Endothelial cell of umbilical vein (primary cell): ENCODE measurements at regions not wholly inside any gene's neighbourhood (a gene's known extent, or its start where the extent isn't known, plus 50 kb on each side); places are given as distances from the start of the nearest gene placed in this dataset.

Experiments
- BruUV-seq: library from RNA; stranded (reverse); fragments of 400-500 nt; replicated peaks from 2 replicates; lab custom pipeline; 2021; lab: Mats Ljungman, UMichigan
- CTCF ChIA-PET: fragments of 300-600, 350-600 bp; sonication (Branson Sonifier 250); formaldehyde crosslinking; loops from one replicate; lab custom pipeline; 2021; ENCODE audit warnings: antibody characterized with exemption, inconsistent platforms; lab: Charles Lee
- POLR2A ChIA-PET: fragments of 300-600, 350-600 bp; sonication (Branson Sonifier 250); formaldehyde crosslinking; loops from one replicate; lab custom pipeline; 2021; ENCODE audit warnings: antibody characterized with exemption, inconsistent platforms; lab: Charles Lee
- DNase-seq: peaks from one replicate; pipeline ENCODE4 v3.0.0-alpha.2; 2011; ENCODE audit warnings: low read depth, low spot score
- FAIRE-seq: peaks from 2 replicates; lab custom pipeline; 2011; peaks lifted over from hg19 to GRCh38; lab: Jason Lieb, UNC
- H2AFZ ChIP-seq: 2 replicates; pipeline ENCODE4 v1.6.0; 2012; ENCODE audit warnings: low read depth, low read length, control low read depth, inconsistent platforms
- H3K27ac ChIP-seq: 2 replicates; pipeline ENCODE4 v1.5.1; 2011; ENCODE audit warnings: low read depth, mild to moderate bottlenecking, control low read depth, low read length, moderate library complexity; ENCODE audit not compliant: insufficient read depth
- H3K27me3 ChIP-seq, 2 experiments: 2 replicates each; pipeline versions ENCODE4 v1.6.0 to v1.6.1; 2011; ENCODE audit warnings: low read length in 2 of 2, mixed read lengths in 1 of 2; ENCODE audit not compliant: control insufficient read depth in 2 of 2, insufficient read depth in 2 of 2
- H3K36me3 ChIP-seq, 2 experiments: 2 replicates in 1 of 2; 3 replicates in 1 of 2; pipeline ENCODE4 v1.5.1; 2011; ENCODE audit warnings: low read length in 2 of 2, mild to moderate bottlenecking in 1 of 2, moderate library complexity in 1 of 2; ENCODE audit not compliant: control insufficient read depth in 2 of 2, insufficient read depth in 2 of 2; ENCODE audit errors: extremely low read depth in 1 of 2
- H3K4me1 ChIP-seq: 3 replicates; pipeline ENCODE4 v1.5.1; 2011; ENCODE audit warnings: mild to moderate bottlenecking, low read length; ENCODE audit not compliant: control insufficient read depth, insufficient read depth; ENCODE audit errors: extremely low read depth
- H3K4me2 ChIP-seq: 2 replicates; pipeline ENCODE4 v1.6.1; 2011; ENCODE audit warnings: low read length, control low read depth, mixed read lengths; ENCODE audit not compliant: insufficient read depth
- H3K4me3 ChIP-seq, 3 experiments: fragments of 200-600 bp in 1 of 3; sonication (generic), shearing (Covaris generic) in 1 of 3; replicated peaks in 1 of 3; 2 replicates each; pipeline ENCODE4 v1.5.1; 2011 to 2016; ENCODE audit warnings: control low read depth in 3 of 3, low read length in 3 of 3, mild to moderate bottlenecking in 2 of 3, inconsistent platforms in 1 of 3, low read depth in 1 of 3, moderate library complexity in 1 of 3; ENCODE audit not compliant: insufficient read depth in 1 of 3
- H3K79me2 ChIP-seq: 2 replicates; pipeline ENCODE4 v1.6.0; 2012; ENCODE audit warnings: low read length, inconsistent platforms; ENCODE audit not compliant: control insufficient read depth, insufficient read depth
- H3K9ac ChIP-seq: replicated peaks from 2 replicates; pipeline ENCODE3; 2011; ENCODE audit warnings: low read length, control low read depth; ENCODE audit not compliant: insufficient read depth; ENCODE audit errors: extremely low read depth
- H3K9me1 ChIP-seq: replicated peaks from 3 replicates; pipeline ENCODE4 v1.6.0; 2011; ENCODE audit warnings: mild to moderate bottlenecking, low read length; ENCODE audit not compliant: control insufficient read depth, insufficient read depth; ENCODE audit errors: extremely low read depth
- H3K9me3 ChIP-seq: replicated peaks from 2 replicates; pipeline ENCODE4 v1.5.1; 2012; ENCODE audit warnings: low read length, inconsistent platforms; ENCODE audit not compliant: control insufficient read depth, insufficient read depth
- H4K20me1 ChIP-seq: replicated peaks from 2 replicates; pipeline ENCODE3; 2011; ENCODE audit warnings: mild to moderate bottlenecking, low read length; ENCODE audit not compliant: control insufficient read depth, insufficient read depth; ENCODE audit errors: extremely low read depth
- CTCF ChIP-seq, 2 donors: IDR thresholded peaks; 1 replicate in 1 of 2; 2 replicates in 1 of 2; pipeline ENCODE4 v1.5.1; 2011; ENCODE audit warnings: low read length in 2 of 2, mild to moderate bottlenecking in 2 of 2, moderate library complexity in 2 of 2, control low read depth in 1 of 2, inconsistent platforms in 1 of 2, low read depth in 1 of 2; ENCODE audit not compliant: insufficient read depth in 1 of 2; ENCODE audit errors: extremely low read depth in 1 of 2
- EZH2 ChIP-seq: IDR thresholded peaks from 2 replicates; pipeline ENCODE4 v1.6.1; 2012; ENCODE audit warnings: borderline replicate concordance, low read depth, mild to moderate bottlenecking, moderate library complexity, low read length, inconsistent platforms; ENCODE audit not compliant: severe bottlenecking
- FOS ChIP-seq: IDR thresholded peaks from 2 replicates; pipeline ENCODE4 v1.6.1; 2011; ENCODE audit warnings: mild to moderate bottlenecking, low read length, moderate library complexity, borderline replicate concordance; ENCODE audit not compliant: insufficient read depth
- GATA2 ChIP-seq: IDR thresholded peaks from 2 replicates; pipeline ENCODE4 v1.7.0; 2011; ENCODE audit warnings: low read depth, mild to moderate bottlenecking, moderate library complexity, mixed read lengths, low read length; ENCODE audit not compliant: insufficient read length, insufficient read depth
- JUN ChIP-seq: IDR thresholded peaks from 2 replicates; pipeline ENCODE4 v1.6.1; 2011; ENCODE audit warnings: borderline replicate concordance, low read depth; ENCODE audit not compliant: insufficient read length, insufficient read depth
- MYC ChIP-seq: IDR thresholded peaks from one replicate; pipeline ENCODE4 v1.6.1; 2011; ENCODE audit warnings: mild to moderate bottlenecking, low read depth, low read length
- POLR2A ChIP-seq: IDR thresholded peaks from 2 replicates; pipeline ENCODE4 v1.6.1; 2012; ENCODE audit warnings: low read depth, mild to moderate bottlenecking, control low read depth, low read length
- POLR2AphosphoS5 ChIP-seq: IDR thresholded peaks from 2 replicates; pipeline ENCODE4 v1.6.1; 2012; ENCODE audit warnings: low read depth, mild to moderate bottlenecking, control low read depth, low read length, moderate library complexity; ENCODE audit not compliant: insufficient read depth
- dilution Hi-C: fragments of 300-500 bp; cut with MboI; formaldehyde crosslinking; loops from one replicate; pipeline ENCODE4 v1.15.0; 2019; ENCODE audit warnings: low sequenced_read_pairs; ENCODE audit not compliant: extremely low pct_ligation_motif_present
- intact Hi-C: fragments of 100-400 bp; cut with micrococcal nuclease; formaldehyde crosslinking; loops from one replicate; pipeline ENCODE4 v1.10.0; 2022
- TF ChIP-seq, protein P1 (sequence below): IDR thresholded peaks from 2 replicates; pipeline ENCODE4 v1.6.1; 2011; ENCODE audit not compliant: insufficient read depth, insufficient read length

DNA sequence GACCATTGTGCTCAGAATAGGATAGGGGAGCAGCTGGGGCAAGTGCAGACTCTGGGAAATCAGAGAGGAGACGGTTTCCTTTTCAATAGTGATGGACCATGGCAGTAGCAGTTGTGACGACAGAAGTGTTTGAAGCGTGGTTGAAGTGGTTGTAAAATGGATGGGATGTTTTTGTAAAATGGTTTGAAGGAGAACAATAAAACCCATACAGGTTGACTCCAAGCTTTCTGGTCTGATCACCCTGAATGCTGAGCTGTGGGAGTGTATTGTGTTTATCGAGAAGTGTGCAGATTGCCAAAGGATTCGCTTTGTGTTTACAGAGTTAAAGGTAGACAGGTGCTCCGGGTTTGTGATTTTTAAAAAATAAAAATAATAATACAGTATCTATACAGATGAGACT is 255.2 kb upstream of the SULF2 start:
- FAIRE-seq (no peak), DNase-seq (no peak)
- H3K79me2 ChIP-seq, result no peaks in the 10 kb centered on the region
- dilution Hi-C loops (no loop called here), intact Hi-C loops (no loop called here)
- H2AFZ ChIP-seq, result no peak overlapping the region
- POLR2A ChIA-PET, result no interaction called here
- CTCF ChIA-PET, result interaction anchor here (1.8 kb wide), 1 partner anchor 186 kb away, joined by 4 read pairs; no protein-coding TSS in a partner anchor
- no peak overlapping the region for H3K4me3 ChIP-seq
- H3K9me1 ChIP-seq, result no peaks in the 10 kb centered on the region
- H3K9me3 ChIP-seq, result no peaks in the 10 kb centered on the region
- H4K20me1 ChIP-seq, result no peaks in the 10 kb centered on the region
- no peak overlapping the region for H3K9ac ChIP-seq
- H3K4me2 ChIP-seq, result no peak overlapping the region
- no TSS peak for BruUV-seq
- no peak overlapping the region for H3K27ac ChIP-seq
- no peaks in the 10 kb centered on the region for H3K36me3 ChIP-seq
- no peak for TF ChIP-seq CTCF (IDR thresholded peaks at IDR 0.05; ENCODE audit: extremely low read depth in 1 of 2, insufficient read depth in 1 of 2, low read depth in 1 of 2, low read length in 2 of 2)
- TF ChIP-seq, protein P1, sequence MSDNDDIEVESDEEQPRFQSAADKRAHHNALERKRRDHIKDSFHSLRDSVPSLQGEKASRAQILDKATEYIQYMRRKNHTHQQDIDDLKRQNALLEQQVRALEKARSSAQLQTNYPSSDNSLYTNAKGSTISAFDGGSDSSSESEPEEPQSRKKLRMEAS, result no peak
- TF ChIP-seq JUN, result no peak
- TF ChIP-seq EZH2, result no peak
- TF ChIP-seq POLR2AphosphoS5, result no peak
- TF ChIP-seq MYC, result no peak
- no peak for TF ChIP-seq FOS
- TF ChIP-seq GATA2, result no peak
- no peak for TF ChIP-seq POLR2A
- no peaks in the 10 kb centered on the region for H3K4me1 ChIP-seq
- no peaks in the 10 kb centered on the region for H3K27me3 ChIP-seq
